ENCODE measurements at regions not wholly inside any gene's neighbourhood (a gene's known extent, or its start where the extent isn't known, plus 50 kb on each side); places are given as distances from the start of the nearest gene placed in this dataset.

- no peaks in the 10 kb centered on the region for H3K9me3 ChIP-seq (ENCODE audit: control insufficient read depth, insufficient read depth, low read length)
- no peak overlapping the region for H4K8ac ChIP-seq (ENCODE audit: low read depth in 2 of 2, low read length in 2 of 2)
- H3K27ac ChIP-seq (ENCODE audit: insufficient read depth, low read length) = no peak overlapping the region
- H3K36me3 ChIP-seq (ENCODE audit: control insufficient read depth, insufficient read depth, low read length) = no peaks in the 10 kb centered on the region
- H3K4me2 ChIP-seq (ENCODE audit: low read depth, low read length) = no peak overlapping the region
- no peak overlapping the region for H2AK9ac ChIP-seq (replicated peaks; ENCODE audit: low read depth, low read length, poor library complexity)
- H3K14ac ChIP-seq (replicated peaks; ENCODE audit: low read depth, low read length) = no peak overlapping the region
- no peak for ATAC-seq (ENCODE audit: low read depth)
- H3K4me1 ChIP-seq (ENCODE audit: control insufficient read depth, insufficient read depth, low read length) = no peaks in the 10 kb centered on the region
- POLR2A ChIA-PET (ENCODE audit: unreplicated experiment) = no interaction called here
- H3K9me1 ChIP-seq (ENCODE audit: insufficient read depth, low read length) = no peaks in the 10 kb centered on the region
- H3K27me3 ChIP-seq (ENCODE audit: control insufficient read depth, insufficient read depth, low read length) = no peaks in the 10 kb centered on the region; the same call in 1 of the 2 replicates
- H2BK15ac ChIP-seq (ENCODE audit: low read depth, low read length) = no peak overlapping the region
- H2AFZ ChIP-seq (replicated peaks; ENCODE audit: low read length, poor library complexity) = no peak overlapping the region
- H3K56ac ChIP-seq (ENCODE audit: extremely low read depth, insufficient read depth, low read length) = no peak overlapping the region
- H3K9ac ChIP-seq (ENCODE audit: low read depth, low read length) = no peak overlapping the region
- H2BK20ac ChIP-seq (ENCODE audit: low read depth, low read length) = no peak overlapping the region
- no peak for DNase-seq
- no TSS peak for BruUV-seq (replicated peaks)
- H3K23ac ChIP-seq (ENCODE audit: low read depth, low read length) = no peak overlapping the region
- intact Hi-C loops (cut with micrococcal nuclease) = no loop called here
- dilution Hi-C loops (cut with HindIII; ENCODE audit: low sequenced_read_pairs, unreplicated experiment) = no loop called here
- H4K20me1 ChIP-seq (ENCODE audit: insufficient read depth, low read length) = no peaks in the 10 kb centered on the region
- H2BK5ac ChIP-seq (ENCODE audit: low read depth, low read length, poor library complexity, severe bottlenecking) = no peak overlapping the region
- no peak overlapping the region for H3K4me3 ChIP-seq (ENCODE audit: insufficient read depth, low read depth, low read length)
- in situ Hi-C loops (cut with MboI; ENCODE audit: low sequenced_read_pairs) = no loop called here
- no peak overlapping the region for H2BK120ac ChIP-seq (ENCODE audit: low read depth, low read length)
- no peaks in the 10 kb centered on the region for H3K79me1 ChIP-seq (ENCODE audit: low read depth in 1 of 2, low read length in 2 of 2)
- H2AK5ac ChIP-seq (ENCODE audit: low read depth, low read length) = no peak overlapping the region
- no peak overlapping the region for H4K91ac ChIP-seq (ENCODE audit: insufficient read depth, low read depth, low read length)
- H4K5ac ChIP-seq (ENCODE audit: low read depth, low read length) = no peak overlapping the region
- no peak overlapping the region for H3K18ac ChIP-seq (ENCODE audit: low read depth, low read length)
- H3K4ac ChIP-seq (ENCODE audit: low read depth, low read length) = no peak overlapping the region
- CTCF ChIA-PET = no interaction called here
- no peak for TF ChIP-seq MAFK (IDR thresholded peaks at IDR 0.05; ENCODE audit: low read depth, low read length)
- WGBS, 2 experiments (ENCODE audit: extremely low coverage in 2 of 2, insufficient read length in 1 of 2) = 100% methylated on average over 2 of the region's 5 CpGs; no CpG with 5 or more reads in 1 of the 2 experiments
These were observed 255.3 kb downstream of the STK31 start for GRCh38 chr7:23965296-23965695.

Data from IMR-90 (cell line).